ENCODE measurements at regions not wholly inside any gene's neighbourhood (a gene's known extent, or its start where the extent isn't known, plus 50 kb on each side); places are given as distances from the start of the nearest gene placed in this dataset.
A peak's percentile ranks its signal among the peaks of the same experiment; 100 is the strongest.

- peaks cover 57% of the 10 kb centered on the region for H3K4me1 ChIP-seq (ENCODE audit: insufficient read depth, low read length)
- intact Hi-C loops (cut with micrococcal nuclease) = no loop called here
- peak overlapping the region; percentile 59 for H3K4me2 ChIP-seq (ENCODE audit: low read length)
- H3K9ac ChIP-seq (ENCODE audit: low read length) = peak overlapping the region; percentile 26
- no TSS peak for BruUV-seq (replicated peaks)
- DNase-seq (peak; percentile 90), ATAC-seq (peak; percentile 79)
- ChIA-PET CTCF (no interaction called here), POLR2A (ENCODE audit: unreplicated experiment) (no interaction called here)
- H3K27me3 ChIP-seq (ENCODE audit: low read length) = no peaks in the 10 kb centered on the region
- no peak for TF ChIP-seq EZH2 (IDR thresholded peaks at IDR 0.05; ENCODE audit: low read length, unreplicated experiment)
- H3K36me3 ChIP-seq (ENCODE audit: low read depth, low read length) = no peaks in the 10 kb centered on the region
- H3K4me3 ChIP-seq (ENCODE audit: low read length) = no peak overlapping the region
- H3K79me2 ChIP-seq (ENCODE audit: low read length) = no peaks in the 10 kb centered on the region
- H4K20me1 ChIP-seq (ENCODE audit: low read length) = no peaks in the 10 kb centered on the region
- H3K27ac ChIP-seq (ENCODE audit: low read length) = peak overlapping the region; percentile 87
- no peak overlapping the region for H2AFZ ChIP-seq (ENCODE audit: low read length)
- no peaks in the 10 kb centered on the region for H3K9me3 ChIP-seq (ENCODE audit: low read length)
- H3K9me2 ChIP-seq (replicated peaks; ENCODE audit: low read length) = no peaks in the 10 kb centered on the region
- peaks cover 7% of the 10 kb centered on the region for H3F3A ChIP-seq (ENCODE audit: low read length, unreplicated experiment)
Observed at GRCh38 chrX:104330966-104331365, 76.2 kb upstream of the ESX1 start.

- Histone ChIP-seq H3F3A (ENCODE audit: low read length, unreplicated experiment) (peaks cover 7% of the 10 kb centered on the region), H3K4me2 (ENCODE audit: low read length) (peak overlapping the region; percentile 59; the same call in 1 of the 2 replicates), H4K20me1 (ENCODE audit: low read length) (no peaks in the 10 kb centered on the region), H3K9me2 (replicated peaks; ENCODE audit: low read length) (no peaks in the 10 kb centered on the region), H3K79me2 (ENCODE audit: low read length) (no peaks in the 10 kb centered on the region), H3K27me3 (ENCODE audit: low read length) (no peaks in the 10 kb centered on the region), H3K4me3 (ENCODE audit: low read length) (no peak overlapping the region), H3K27ac (ENCODE audit: low read length) (peak overlapping the region; percentile 87), H3K9me3 (ENCODE audit: low read length) (no peaks in the 10 kb centered on the region), H3K9ac (ENCODE audit: low read length) (no peak overlapping the region), H3K4me1 (ENCODE audit: insufficient read depth, low read length) (peaks cover 57% of the 10 kb centered on the region), H3K36me3 (ENCODE audit: low read depth, low read length) (no peaks in the 10 kb centered on the region), H2AFZ (ENCODE audit: low read length) (no peak overlapping the region)
- TF ChIP-seq CTCF (conservative IDR thresholded peaks at IDR 0.05; ENCODE audit: low read depth, low read length) (no peak), EZH2 (IDR thresholded peaks at IDR 0.05; ENCODE audit: low read length, unreplicated experiment) (no peak), EZH2phosphoT487 (IDR thresholded peaks at IDR 0.05; ENCODE audit: borderline replicate concordance, low read length) (no peak)
- DNase-seq = no peak
- CTCF ChIA-PET = no interaction called here
- no peak for ATAC-seq
- POLR2A ChIA-PET (ENCODE audit: unreplicated experiment) = no interaction called here
- intact Hi-C loops (cut with micrococcal nuclease) = no loop called here
- BruUV-seq (replicated peaks) = no TSS peak
Observed at GRCh38 chrX:104329731-104330130, 75.0 kb upstream of the ESX1 start.

- Histone ChIP-seq H3K79me2 (ENCODE audit: low read length) (no peaks in the 10 kb centered on the region), H3K9ac (ENCODE audit: low read length) (peak overlapping the region; percentile 20; the same call in 1 of the 2 replicates), H3K4me1 (ENCODE audit: insufficient read depth, low read length) (peaks cover 28% of the 10 kb centered on the region), H3K27ac (ENCODE audit: low read length) (peak overlapping the region; percentile 87), H3K4me2 (ENCODE audit: low read length) (peak overlapping the region; percentile 59), H3K4me3 (ENCODE audit: low read length) (no peak overlapping the region), H3K9me2 (replicated peaks; ENCODE audit: low read length) (no peaks in the 10 kb centered on the region), H3F3A (ENCODE audit: low read length, unreplicated experiment) (peaks cover under 1% of the 10 kb centered on the region), H2AFZ (ENCODE audit: low read length) (peak overlapping the region; percentile 12), H3K36me3 (ENCODE audit: low read depth, low read length) (no peaks in the 10 kb centered on the region), H3K9me3 (ENCODE audit: low read length) (no peaks in the 10 kb centered on the region), H3K27me3 (ENCODE audit: low read length) (no peaks in the 10 kb centered on the region), H4K20me1 (ENCODE audit: low read length) (no peaks in the 10 kb centered on the region)
- ChIA-PET CTCF (no interaction called here), POLR2A (ENCODE audit: unreplicated experiment) (no interaction called here)
- BruUV-seq (replicated peaks) = no TSS peak
- DNase-seq = peak; percentile 74
- peak; percentile 89 for ATAC-seq
- TF ChIP-seq CTCF (conservative IDR thresholded peaks at IDR 0.05; ENCODE audit: low read depth, low read length) = no peak
- intact Hi-C loops (cut with micrococcal nuclease) = no loop called here
Observed at GRCh38 chrX:104325213-104325585, 70.5 kb upstream of the ESX1 start.
